Stimulated activated CD4-positive, alpha-beta T cell treated with anti-CD3 and anti-CD28 coated beads, TNF-alpha, amount 100 ng/mL, for 24 hours (primary cell): ENCODE measurements at regions not wholly inside any gene's neighbourhood (a gene's known extent, or its start where the extent isn't known, plus 50 kb on each side); places are given as distances from the start of the nearest gene placed in this dataset.

Experiments
- DNase-seq, 3 experiments: peaks; one replicate each; pipeline ENCODE4 v3.0.0-alpha.2; 2020; ENCODE audit warnings: low read depth in 3 of 3

GRCh38 chr14:71287567-71287966 is 380.3 kb downstream of the PCNX1 start:
- DNase-seq = no peak

- no peak for DNase-seq
These were observed 382.3 kb downstream of the PCNX1 start for GRCh38 chr14:71289536-71289935.

- no peak for DNase-seq
These were observed 383.0 kb downstream of the PCNX1 start for GRCh38 chr14:71290301-71290700.

- DNase-seq = peak; percentile 20 to 37 (median 31)
These were observed 383.8 kb downstream of the PCNX1 start for GRCh38 chr14:71290960-71291466.

- no peak for DNase-seq
These were observed 388.9 kb downstream of the PCNX1 start for GRCh38 chr14:71296184-71296583.

GRCh38 chr14:71300566-71301330 is 393.5 kb downstream of the PCNX1 start:
- no peak for DNase-seq

- DNase-seq = no peak
These were observed 394.4 kb downstream of the PCNX1 start for GRCh38 chr14:71301611-71302010.

- no peak for DNase-seq
These were observed 397.4 kb downstream of the PCNX1 start for GRCh38 chr14:71304690-71305089.

GRCh38 chr14:71308671-71309070 is 401.4 kb downstream of the PCNX1 start:
- no peak for DNase-seq

GRCh38 chr14:71309756-71310155 is 402.5 kb downstream of the PCNX1 start:
- no peak for DNase-seq

GRCh38 chr14:71311061-71311460 is 403.8 kb downstream of the PCNX1 start:
- DNase-seq = no peak

GRCh38 chr14:71314717-71315116 is 407.5 kb downstream of the PCNX1 start:
- DNase-seq = no peak

GRCh38 chr14:71317385-71318096 is 410.3 kb downstream of the PCNX1 start:
- DNase-seq = no peak

GRCh38 chr14:71318097-71318459 is 410.8 kb downstream of the PCNX1 start:
- no peak for DNase-seq

GRCh38 chr14:71319666-71320065 is 412.4 kb downstream of the PCNX1 start:
- DNase-seq = no peak

GRCh38 chr14:71320107-71320733 is 413.0 kb downstream of the PCNX1 start, which contains the start of gene SIPA1L1:
Gene SIPA1L1 (plus strand): TSS chr14:71320476.
- DNase-seq = peak; percentile 96 to 98 (median 97)

GRCh38 chr14:71320734-71321573 is 413.7 kb downstream of the PCNX1 start:
- DNase-seq = peak; percentile 28 to 51 (median 31)

GRCh38 chr14:71321574-71322315 is 414.5 kb downstream of the PCNX1 start:
- no peak for DNase-seq

- no peak for DNase-seq
These were observed 415.5 kb downstream of the PCNX1 start for GRCh38 chr14:71322655-71323250.

GRCh38 chr14:71324767-71325272 is 417.6 kb downstream of the PCNX1 start:
- DNase-seq = peak; percentile 5 to 22 (median 15)
